Astrocyte of the spinal cord (primary cell): ENCODE measurements at regions not wholly inside any gene's neighbourhood (a gene's known extent, or its start where the extent isn't known, plus 50 kb on each side); places are given as distances from the start of the nearest gene placed in this dataset.

Source experiments
- DNase-seq: peaks from one replicate; pipeline ENCODE4 v3.0.0; 2011; ENCODE audit warnings: low read depth, low spot score
- H3K4me3 ChIP-seq: 2 replicates; pipeline ENCODE4 v1.5.1; 2011; ENCODE audit warnings: low read depth, mild to moderate bottlenecking, low read length, moderate library complexity
- in situ Hi-C: cut with HindIII; loops from 2 replicates; pipeline ENCODE4 v1.10.0; 2017; ENCODE audit warnings: low sequenced_read_pairs
- TF ChIP-seq, protein P1 (sequence below): IDR thresholded peaks from 2 replicates; pipeline ENCODE4 v1.5.1; 2012; ENCODE audit warnings: low read depth, mild to moderate bottlenecking, low read length, inconsistent platforms

- no peak overlapping the region for H3K4me3 ChIP-seq
- in situ Hi-C loops = no loop called here
- TF ChIP-seq, protein P1, sequence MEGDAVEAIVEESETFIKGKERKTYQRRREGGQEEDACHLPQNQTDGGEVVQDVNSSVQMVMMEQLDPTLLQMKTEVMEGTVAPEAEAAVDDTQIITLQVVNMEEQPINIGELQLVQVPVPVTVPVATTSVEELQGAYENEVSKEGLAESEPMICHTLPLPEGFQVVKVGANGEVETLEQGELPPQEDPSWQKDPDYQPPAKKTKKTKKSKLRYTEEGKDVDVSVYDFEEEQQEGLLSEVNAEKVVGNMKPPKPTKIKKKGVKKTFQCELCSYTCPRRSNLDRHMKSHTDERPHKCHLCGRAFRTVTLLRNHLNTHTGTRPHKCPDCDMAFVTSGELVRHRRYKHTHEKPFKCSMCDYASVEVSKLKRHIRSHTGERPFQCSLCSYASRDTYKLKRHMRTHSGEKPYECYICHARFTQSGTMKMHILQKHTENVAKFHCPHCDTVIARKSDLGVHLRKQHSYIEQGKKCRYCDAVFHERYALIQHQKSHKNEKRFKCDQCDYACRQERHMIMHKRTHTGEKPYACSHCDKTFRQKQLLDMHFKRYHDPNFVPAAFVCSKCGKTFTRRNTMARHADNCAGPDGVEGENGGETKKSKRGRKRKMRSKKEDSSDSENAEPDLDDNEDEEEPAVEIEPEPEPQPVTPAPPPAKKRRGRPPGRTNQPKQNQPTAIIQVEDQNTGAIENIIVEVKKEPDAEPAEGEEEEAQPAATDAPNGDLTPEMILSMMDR = no peak
- no peak for DNase-seq
These were observed 487.9 kb upstream of the CITED2 start for GRCh38 chr6:139862311-139862710.

GRCh38 chr6:139860203-139860602 lies 485.8 kb upstream of the CITED2 start:
- in situ Hi-C loops = no loop called here
- no peak for DNase-seq
- H3K4me3 ChIP-seq = no peak overlapping the region
- TF ChIP-seq, protein P1 = no peak

GRCh38 chr6:139858429-139858828 lies 484.0 kb upstream of the CITED2 start:
- in situ Hi-C loops = no loop called here
- H3K4me3 ChIP-seq = no peak overlapping the region
- DNase-seq = no peak
- TF ChIP-seq, protein P1 = no peak

GRCh38 chr6:139857143-139857542 lies 482.7 kb upstream of the CITED2 start:
- no peak overlapping the region for H3K4me3 ChIP-seq
- in situ Hi-C loops = no loop called here
- DNase-seq = no peak
- TF ChIP-seq, protein P1 = no peak

DNA sequence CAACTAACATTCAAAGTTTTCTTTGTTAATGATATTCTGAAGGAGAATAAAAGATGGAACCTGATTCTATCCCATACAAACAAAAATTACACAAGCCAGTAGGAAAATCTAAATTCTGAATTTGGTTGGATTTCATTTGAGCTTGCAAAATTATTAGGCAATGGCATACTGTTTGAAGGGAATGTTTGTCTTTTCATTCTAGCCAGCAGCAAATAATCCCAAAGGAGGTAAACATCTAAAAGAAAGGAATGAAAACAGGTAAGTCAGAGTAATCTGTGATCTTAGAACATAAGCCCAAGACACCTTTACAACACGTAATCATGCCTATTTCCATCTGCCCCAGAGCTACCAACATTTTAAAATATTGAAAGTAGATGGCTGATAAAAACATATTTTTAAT lies 482.1 kb upstream of the CITED2 start:
- in situ Hi-C loops = no loop called here
- no peak for DNase-seq
- TF ChIP-seq, protein P1 = no peak

DNA sequence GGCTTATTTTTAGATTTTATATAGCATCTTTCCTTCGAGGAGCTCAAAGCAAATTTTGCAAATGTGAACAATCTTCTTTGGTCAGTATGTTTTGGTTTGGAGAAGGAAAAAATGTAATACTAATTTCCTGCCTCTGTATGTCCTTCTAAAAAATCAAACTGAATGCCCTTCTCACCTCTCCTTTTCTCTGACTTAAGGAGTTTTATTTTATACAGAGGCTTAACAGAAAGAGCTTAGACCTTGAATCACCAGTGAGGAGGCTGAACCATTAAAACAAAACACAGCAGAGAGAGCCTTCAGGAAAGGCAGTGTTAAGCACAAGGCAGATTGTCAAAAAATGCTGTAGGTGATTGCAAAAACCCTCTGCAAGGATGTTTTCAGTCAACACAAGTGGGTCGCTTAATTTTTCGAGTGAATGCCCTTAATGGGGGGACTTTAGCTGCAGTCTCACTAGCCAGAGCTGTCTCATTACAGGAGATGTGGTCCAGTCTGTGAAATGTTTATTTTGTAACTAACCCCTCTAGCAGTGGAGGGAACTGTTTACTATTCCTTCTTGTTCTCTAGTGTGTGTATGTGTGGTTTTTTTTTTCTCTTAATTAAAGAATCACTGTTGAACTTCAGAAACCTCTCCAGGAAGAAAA lies 481.3 kb upstream of the CITED2 start:
- TF ChIP-seq, protein P1 = no peak
- H3K4me3 ChIP-seq = no peak overlapping the region
- peak; percentile 44 for DNase-seq
- in situ Hi-C loops = no loop called here

More for the DNA sequence above, 482.1 kb upstream of the CITED2 start:
- no peak overlapping the region for H3K4me3 ChIP-seq
